ENCODE measurements at regions not wholly inside any gene's neighbourhood (a gene's known extent, or its start where the extent isn't known, plus 50 kb on each side); places are given as distances from the start of the nearest gene placed in this dataset.

- TF ChIP-seq CTCF (IDR thresholded peaks at IDR 0.05): no peak
- TF ChIP-seq POLR2A (IDR thresholded peaks at IDR 0.05): no peak
Observed at GRCh38 chr13:73647417-73647816, 486.8 kb downstream of the KLF12 start.

Data from body of pancreas (tissue), 4 donors.